Myocyte (in vitro differentiated cells): ENCODE measurements at regions not wholly inside any gene's neighbourhood (a gene's known extent, or its start where the extent isn't known, plus 50 kb on each side); places are given as distances from the start of the nearest gene placed in this dataset.

Source experiments
- DNase-seq: peaks from one replicate; pipeline ENCODE4 v3.0.0-alpha.2; 2012; ENCODE audit warnings: low read depth

GRCh38 chr2:221705185-221705877 lies 133.2 kb upstream of the EPHA4 start:
- no peak for DNase-seq

- DNase-seq, result no peak
Measured at GRCh38 chr2:221704442-221704841, 132.3 kb upstream of the EPHA4 start.

GRCh38 chr2:221693365-221693764 lies 121.3 kb upstream of the EPHA4 start:
- DNase-seq, result no peak

DNA sequence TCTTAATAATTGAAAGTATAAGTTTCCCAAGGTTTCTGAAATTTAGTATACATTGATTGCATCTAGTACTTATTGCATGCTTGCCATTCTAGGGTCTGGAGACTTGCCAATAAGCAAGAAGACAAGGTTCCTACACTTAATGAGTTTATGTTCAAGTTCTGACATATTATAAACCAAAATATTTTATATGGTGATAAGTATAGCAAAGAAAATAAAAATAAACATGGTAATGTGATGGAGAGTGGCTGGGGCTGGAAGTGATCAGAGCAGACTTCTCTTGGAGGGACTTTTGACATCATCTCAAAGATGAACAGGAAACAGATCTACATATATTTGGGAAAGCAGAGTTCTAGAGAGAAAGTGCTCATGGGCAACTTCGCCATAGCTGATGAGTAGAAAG lies 119.5 kb upstream of the EPHA4 start:
- no peak for DNase-seq

DNA sequence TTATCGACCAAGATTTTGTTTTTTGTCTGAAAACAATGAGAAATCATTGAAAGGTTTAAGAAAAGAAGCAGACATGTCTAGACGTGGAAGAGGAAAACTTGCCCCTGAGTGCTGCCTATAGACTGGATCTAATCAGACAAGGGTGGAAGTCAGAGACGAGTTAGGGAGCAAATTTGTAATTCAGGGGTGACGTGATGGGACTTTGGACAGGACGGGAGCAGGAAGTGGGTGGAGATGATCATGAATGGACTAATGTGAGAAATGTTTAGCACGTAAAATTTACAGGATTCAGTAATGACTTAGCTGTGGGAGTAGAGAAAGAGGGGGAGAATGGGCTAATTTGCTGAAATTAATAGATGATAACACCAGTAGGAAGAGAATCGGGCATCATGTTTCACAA lies 117.0 kb upstream of the EPHA4 start:
- DNase-seq, result no peak

DNA sequence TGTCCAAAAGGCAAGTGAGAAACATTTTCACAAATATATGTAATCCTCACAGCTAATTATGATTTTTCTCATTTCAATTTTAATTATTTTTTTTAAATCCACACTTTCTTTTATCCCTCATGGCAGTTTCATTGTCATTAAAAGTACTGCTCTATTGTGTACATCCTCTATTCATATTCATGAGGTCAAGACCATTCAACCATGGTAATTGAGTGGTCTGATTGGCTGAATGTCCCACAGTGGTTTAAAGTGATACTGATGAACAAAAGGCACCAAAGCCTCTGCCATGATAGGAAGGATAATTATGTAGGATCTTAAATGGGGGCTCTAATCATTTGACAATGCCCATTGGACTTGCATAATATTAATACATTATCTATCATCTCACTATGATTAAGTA lies 108.4 kb upstream of the EPHA4 start:
- no peak for DNase-seq

GRCh38 chr2:221677688-221678087 lies 105.6 kb upstream of the EPHA4 start:
- no peak for DNase-seq

DNA sequence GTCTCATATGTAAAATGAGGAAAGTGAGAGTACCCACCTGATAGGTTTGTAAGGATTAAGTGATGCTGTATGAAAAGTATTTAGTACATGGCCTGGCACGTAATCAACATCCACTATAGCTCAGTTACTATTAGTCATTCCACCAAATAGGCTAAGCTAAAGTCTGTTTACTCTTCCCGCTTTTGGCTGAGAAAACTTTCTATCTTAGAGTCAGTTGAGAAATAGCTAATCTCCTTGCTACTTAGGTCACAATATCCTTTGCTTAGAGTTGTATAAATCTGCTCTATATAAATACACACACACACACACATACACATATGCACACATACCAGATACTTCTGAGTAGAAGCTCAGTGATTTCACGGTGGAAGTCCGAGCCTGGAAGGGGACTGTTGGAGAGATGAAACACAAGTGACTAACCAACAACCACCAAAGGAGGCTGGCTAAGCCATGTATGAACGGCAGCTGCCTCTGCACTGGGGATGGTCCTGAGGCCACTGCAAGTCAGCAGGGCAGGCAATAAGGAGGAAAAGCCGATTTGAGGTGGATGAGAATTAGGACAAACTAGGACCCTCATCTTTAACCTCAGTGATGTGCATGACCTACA lies 104.6 kb upstream of the EPHA4 start:
- peak; percentile 3 for DNase-seq

- no peak for DNase-seq
Measured at GRCh38 chr2:221675201-221675908, 103.3 kb upstream of the EPHA4 start.

- DNase-seq, result no peak
Measured at GRCh38 chr2:221674446-221674845, 102.3 kb upstream of the EPHA4 start.

GRCh38 chr2:221673248-221673647 lies 101.1 kb upstream of the EPHA4 start:
- no peak for DNase-seq

DNA sequence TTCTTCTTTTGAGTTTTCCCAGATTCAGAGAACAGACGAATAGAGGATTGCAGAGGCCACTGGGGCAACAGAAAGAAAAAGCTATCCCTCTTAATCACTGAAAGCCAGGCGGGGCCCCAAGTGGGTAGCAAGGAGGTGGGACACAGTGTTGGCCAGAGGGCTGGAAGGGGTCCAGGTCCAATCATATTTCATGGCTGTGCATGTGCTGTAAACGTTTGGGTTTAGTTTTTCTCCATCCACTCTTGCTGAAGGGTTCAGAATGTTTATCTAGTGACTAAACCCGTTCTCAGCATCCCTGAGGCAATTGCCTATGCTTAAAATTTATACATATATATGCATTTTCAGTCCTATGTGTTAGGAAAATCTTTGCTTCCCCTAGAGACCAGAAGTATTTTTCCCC lies 99.4 kb upstream of the EPHA4 start:
- no peak for DNase-seq

DNA sequence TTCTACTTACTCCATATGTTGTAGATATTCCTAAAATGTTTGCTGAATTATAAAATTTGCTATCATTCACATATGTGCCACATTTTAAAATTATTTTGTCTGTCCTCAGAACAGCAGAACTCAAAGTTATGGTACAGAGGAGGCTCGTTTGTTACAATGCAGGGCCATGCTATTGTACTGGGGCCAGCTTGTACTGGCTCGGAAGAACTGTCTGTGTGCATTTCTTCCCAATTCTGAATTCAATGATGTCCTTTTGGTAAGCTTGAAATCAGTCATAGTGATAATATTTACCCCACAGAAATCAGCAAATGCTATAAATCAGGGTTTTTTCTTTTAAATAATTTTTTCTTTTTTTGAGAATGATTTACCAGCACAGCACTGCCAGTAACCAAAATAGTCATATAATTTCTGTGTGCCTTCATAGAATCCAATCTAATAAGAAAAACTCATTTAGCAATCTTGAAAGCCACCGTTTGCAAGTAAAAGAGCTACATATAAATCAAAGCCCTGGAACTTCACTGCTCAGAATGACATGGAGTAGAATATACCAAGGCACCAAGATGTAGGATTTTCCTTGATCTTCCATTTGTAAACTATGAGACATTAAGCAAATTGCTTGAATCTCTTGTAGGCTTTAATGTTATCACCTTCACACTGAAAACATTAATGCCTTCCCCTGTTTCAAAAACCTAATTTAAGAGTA lies 90.7 kb upstream of the EPHA4 start:
- no peak for DNase-seq

GRCh38 chr2:221657806-221658205 lies 85.7 kb upstream of the EPHA4 start:
- DNase-seq, result no peak

- no peak for DNase-seq
Measured at GRCh38 chr2:221655300-221655699, 83.2 kb upstream of the EPHA4 start.

GRCh38 chr2:221653182-221653581 lies 81.1 kb upstream of the EPHA4 start:
- no peak for DNase-seq

DNA sequence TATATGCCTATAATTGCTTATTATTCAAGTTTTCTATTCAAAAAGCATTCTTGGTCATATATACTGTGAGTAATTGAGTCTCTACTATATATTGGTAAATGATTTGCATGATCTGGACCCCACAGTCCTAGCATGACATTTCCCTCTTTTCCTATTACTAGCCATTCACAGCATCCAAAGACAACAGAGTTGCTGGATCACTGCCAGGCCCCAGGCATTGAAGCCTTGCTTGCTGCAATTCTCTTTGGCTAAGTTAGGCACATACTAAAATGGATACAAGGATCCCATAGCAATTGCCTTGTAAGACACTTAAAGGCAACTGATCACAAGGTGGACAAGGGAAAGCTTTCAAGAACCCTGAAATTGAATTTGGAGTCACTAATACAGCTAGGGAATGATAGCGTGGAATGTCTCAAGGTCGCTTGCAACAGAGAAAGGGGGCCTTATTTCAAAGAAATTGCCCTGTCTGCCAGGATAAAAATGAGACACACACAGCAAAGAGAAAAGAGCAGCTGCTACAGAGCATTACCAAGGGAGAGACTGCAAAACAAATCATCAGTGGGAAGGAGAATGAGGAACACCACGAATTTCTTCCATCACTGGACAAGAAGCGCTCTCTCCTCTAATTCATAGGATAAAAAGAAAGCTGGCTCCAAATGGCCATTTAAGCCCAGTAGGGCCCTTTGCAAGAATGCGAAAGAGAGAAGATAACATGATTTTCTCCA lies 77.1 kb upstream of the EPHA4 start:
- peak; percentile 32 for DNase-seq

- DNase-seq, result no peak
Measured at GRCh38 chr2:221642447-221642846, 70.3 kb upstream of the EPHA4 start.

DNA sequence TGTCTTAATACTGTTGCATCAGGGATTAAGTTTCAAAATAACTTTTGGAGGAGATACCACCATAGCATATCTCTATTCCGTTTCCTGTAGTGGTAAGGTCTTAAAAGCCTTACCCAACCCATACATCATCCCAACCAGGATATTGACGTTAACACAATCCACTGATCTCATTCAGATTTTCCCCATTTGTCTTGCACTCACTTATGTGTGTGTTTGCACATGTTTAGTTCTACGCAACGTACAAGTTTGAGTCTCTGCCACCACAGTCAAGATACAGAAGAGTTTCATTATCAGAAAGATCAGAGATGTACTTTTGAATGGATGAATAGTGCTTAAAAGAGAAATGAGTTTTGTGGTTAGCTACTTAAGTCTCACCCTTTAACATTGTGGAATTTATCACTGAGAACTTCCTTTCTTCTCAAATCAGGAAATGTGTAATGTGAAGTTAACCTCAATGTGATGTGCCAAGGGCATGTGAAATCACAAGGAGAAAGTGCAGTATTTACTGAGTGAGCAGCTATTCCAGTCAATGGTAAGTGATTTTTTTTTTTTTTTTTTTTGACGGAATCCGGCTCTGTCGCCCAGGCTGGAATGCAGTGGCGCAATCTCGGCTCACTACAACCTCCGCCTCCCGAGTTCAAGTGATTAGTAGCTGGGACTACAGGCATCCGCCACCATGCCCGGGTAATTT lies 69.2 kb upstream of the EPHA4 start:
- DNase-seq, result no peak

DNA sequence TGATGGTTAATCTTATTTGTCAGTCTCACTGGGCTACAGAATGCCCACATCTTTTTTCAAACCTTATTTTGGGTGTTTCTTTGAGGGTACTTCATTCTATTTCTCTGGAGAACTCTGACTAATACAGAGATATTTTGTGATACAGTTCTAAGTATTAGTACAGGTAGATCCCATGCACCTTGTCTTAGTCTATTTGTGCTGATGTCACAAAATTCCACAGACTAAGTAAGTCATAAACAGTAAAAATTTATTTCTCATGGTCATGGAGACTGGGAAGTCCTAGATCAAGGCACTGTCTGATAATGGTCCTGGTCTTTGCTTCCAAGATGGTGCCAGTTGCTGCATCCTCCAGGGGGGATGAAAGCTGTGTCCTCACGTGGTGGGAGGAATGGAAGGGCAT lies 68.6 kb upstream of the EPHA4 start:
- DNase-seq, result no peak

GRCh38 chr2:221637851-221638250 lies 65.7 kb upstream of the EPHA4 start:
- no peak for DNase-seq
